HL-60 (cell line): ENCODE measurements at regions not wholly inside any gene's neighbourhood (a gene's known extent, or its start where the extent isn't known, plus 50 kb on each side); places are given as distances from the start of the nearest gene placed in this dataset.

ENCODE experiments used
- DNase-seq, 2 experiments: peaks; one replicate each; pipeline ENCODE4 v3.0.0-alpha.2; 2010 to 2020; ENCODE audit warnings: low read depth in 1 of 2, low spot score in 1 of 2
- H3K27ac ChIP-seq: fragments of 250-450 bp; sonication (Bioruptor Pico); replicated peaks from 2 replicates; pipeline ENCODE4 v1.5.1; 2020; ENCODE audit warnings: mild to moderate bottlenecking, moderate library complexity
- H3K27me3 ChIP-seq: fragments of 250-450 bp; sonication (Bioruptor Pico); 2 replicates; pipeline ENCODE4 v1.5.1; 2021; ENCODE audit warnings: mild to moderate bottlenecking, moderate library complexity; ENCODE audit not compliant: insufficient read depth, poor library complexity, severe bottlenecking
- H3K4me3 ChIP-seq: replicated peaks from 2 replicates; pipeline ENCODE4 v1.5.1; 2011; ENCODE audit warnings: mild to moderate bottlenecking, control low read depth, low read length; ENCODE audit not compliant: insufficient read depth
- GABPA ChIP-seq: IDR thresholded peaks from 2 replicates; pipeline ENCODE4 v1.6.1; 2012; ENCODE audit warnings: low read depth
- POLR2AphosphoS5 ChIP-seq: IDR thresholded peaks from 2 replicates; pipeline ENCODE4 v1.6.1; 2012; ENCODE audit warnings: low read depth
- SPI1 ChIP-seq: IDR thresholded peaks from 2 replicates; pipeline ENCODE4 v1.6.1; 2012; ENCODE audit warnings: low read depth, mild to moderate bottlenecking, borderline replicate concordance
- TF ChIP-seq, protein P1 (sequence below): IDR thresholded peaks from one replicate; pipeline ENCODE4 v1.5.1; 2011; ENCODE audit warnings: low read length, control low read depth, inconsistent platforms; ENCODE audit not compliant: insufficient read depth
- TF ChIP-seq, protein P2 (sequence below): IDR thresholded peaks from 2 replicates; pipeline ENCODE4 v1.6.1; 2012; ENCODE audit warnings: low read depth; ENCODE audit not compliant: insufficient replicate concordance

DNA sequence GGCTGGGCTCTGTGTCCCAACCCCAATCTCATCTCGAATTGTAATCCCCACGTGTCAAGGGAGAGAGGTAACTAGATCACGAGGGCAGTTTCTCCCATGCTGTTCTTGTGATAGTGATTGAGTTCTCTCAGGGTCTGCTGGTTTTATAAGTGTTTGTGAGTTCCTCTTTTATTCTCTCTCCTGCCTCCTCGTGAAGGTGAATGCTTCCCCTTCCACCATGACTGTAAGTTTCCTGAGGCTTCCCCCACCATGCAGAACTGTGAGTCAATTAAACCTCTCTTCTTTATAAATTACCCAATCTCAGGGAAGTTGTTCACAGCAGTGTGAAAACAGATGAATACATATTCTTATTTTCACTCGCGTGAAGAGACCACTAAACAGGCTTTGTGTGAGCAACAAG, 148.2 kb downstream of the TMEM30B start:
- peak; percentile 32 to 34 for DNase-seq
- Histone ChIP-seq H3K4me3 (no peak overlapping the region), H3K27me3 (no peaks in the 10 kb centered on the region), H3K27ac (no peak overlapping the region)
- peak; percentile 70; the same call in 1 of the 2 replicates for TF ChIP-seq SPI1
- TF ChIP-seq, protein P1, sequence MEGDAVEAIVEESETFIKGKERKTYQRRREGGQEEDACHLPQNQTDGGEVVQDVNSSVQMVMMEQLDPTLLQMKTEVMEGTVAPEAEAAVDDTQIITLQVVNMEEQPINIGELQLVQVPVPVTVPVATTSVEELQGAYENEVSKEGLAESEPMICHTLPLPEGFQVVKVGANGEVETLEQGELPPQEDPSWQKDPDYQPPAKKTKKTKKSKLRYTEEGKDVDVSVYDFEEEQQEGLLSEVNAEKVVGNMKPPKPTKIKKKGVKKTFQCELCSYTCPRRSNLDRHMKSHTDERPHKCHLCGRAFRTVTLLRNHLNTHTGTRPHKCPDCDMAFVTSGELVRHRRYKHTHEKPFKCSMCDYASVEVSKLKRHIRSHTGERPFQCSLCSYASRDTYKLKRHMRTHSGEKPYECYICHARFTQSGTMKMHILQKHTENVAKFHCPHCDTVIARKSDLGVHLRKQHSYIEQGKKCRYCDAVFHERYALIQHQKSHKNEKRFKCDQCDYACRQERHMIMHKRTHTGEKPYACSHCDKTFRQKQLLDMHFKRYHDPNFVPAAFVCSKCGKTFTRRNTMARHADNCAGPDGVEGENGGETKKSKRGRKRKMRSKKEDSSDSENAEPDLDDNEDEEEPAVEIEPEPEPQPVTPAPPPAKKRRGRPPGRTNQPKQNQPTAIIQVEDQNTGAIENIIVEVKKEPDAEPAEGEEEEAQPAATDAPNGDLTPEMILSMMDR = no peak

DNA sequence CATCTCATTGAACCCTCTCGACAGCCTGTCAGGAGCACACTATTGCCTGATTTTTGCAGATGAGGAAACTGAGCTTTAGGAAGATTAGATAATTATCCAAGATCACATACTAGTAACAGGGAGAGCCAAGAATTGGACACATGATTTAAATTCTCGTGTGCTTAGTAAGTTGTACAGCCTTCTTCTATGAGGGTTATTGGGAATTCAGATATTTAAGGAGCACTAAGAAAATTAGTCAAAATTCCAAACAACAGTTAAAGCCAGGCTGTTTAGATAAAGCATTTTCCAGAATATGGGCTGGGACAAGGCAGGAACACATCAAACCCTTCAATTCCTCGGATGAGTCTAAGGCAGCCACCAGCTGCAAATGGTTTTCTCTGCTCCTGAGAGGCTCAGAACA, 148.8 kb downstream of the TMEM30B start:
- Histone ChIP-seq H3K27ac (no peak overlapping the region), H3K27me3 (no peaks in the 10 kb centered on the region), H3K4me3 (no peak overlapping the region)
- no peak for TF ChIP-seq SPI1
- TF ChIP-seq, protein P2, sequence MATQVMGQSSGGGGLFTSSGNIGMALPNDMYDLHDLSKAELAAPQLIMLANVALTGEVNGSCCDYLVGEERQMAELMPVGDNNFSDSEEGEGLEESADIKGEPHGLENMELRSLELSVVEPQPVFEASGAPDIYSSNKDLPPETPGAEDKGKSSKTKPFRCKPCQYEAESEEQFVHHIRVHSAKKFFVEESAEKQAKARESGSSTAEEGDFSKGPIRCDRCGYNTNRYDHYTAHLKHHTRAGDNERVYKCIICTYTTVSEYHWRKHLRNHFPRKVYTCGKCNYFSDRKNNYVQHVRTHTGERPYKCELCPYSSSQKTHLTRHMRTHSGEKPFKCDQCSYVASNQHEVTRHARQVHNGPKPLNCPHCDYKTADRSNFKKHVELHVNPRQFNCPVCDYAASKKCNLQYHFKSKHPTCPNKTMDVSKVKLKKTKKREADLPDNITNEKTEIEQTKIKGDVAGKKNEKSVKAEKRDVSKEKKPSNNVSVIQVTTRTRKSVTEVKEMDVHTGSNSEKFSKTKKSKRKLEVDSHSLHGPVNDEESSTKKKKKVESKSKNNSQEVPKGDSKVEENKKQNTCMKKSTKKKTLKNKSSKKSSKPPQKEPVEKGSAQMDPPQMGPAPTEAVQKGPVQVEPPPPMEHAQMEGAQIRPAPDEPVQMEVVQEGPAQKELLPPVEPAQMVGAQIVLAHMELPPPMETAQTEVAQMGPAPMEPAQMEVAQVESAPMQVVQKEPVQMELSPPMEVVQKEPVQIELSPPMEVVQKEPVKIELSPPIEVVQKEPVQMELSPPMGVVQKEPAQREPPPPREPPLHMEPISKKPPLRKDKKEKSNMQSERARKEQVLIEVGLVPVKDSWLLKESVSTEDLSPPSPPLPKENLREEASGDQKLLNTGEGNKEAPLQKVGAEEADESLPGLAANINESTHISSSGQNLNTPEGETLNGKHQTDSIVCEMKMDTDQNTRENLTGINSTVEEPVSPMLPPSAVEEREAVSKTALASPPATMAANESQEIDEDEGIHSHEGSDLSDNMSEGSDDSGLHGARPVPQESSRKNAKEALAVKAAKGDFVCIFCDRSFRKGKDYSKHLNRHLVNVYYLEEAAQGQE = no peak
- TF ChIP-seq, protein P1 = no peak
- no peak for TF ChIP-seq GABPA
- no peak for TF ChIP-seq POLR2AphosphoS5
- DNase-seq = no peak

DNA sequence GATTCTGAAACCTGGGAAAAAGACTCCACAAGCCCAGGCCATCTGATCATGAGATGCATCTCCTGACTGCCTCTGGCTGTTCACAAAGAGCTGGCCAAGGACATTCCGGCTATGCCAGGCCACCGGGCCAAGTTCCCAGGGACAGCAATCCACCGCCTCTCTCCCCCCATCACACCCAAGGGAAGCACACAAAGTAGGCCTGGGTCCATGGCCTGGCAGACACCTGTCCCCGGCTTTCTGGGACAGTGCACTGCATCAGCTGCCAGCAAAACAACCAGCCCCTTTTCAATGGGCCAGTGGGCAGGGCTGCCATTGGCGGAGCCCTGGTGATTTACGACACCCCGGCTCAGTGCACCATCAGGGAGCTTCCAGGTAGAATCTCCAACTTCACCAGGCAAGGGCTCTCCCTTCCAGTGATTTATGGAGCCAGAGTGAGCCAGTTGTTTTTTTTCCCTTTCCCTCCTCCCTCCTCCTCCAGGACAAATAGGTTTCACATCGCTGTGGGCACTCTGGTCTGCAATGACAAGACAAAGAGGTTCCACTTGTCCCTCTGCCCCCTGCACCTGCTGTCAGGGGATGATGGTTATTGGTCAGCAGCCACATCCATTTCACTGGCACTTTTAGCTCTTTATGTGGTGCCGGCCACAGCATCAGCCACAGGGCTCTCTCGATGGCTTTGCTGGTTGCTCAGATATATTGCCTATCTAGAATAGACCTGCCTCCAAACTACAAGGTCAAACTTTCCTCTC, 149.6 kb downstream of the SLC38A6 start:
- no peaks in the 10 kb centered on the region for H3K27me3 ChIP-seq
- H3K4me3 ChIP-seq = no peak overlapping the region
- no peak for DNase-seq
- H3K27ac ChIP-seq = no peak overlapping the region
- no peak for TF ChIP-seq POLR2AphosphoS5

DNA sequence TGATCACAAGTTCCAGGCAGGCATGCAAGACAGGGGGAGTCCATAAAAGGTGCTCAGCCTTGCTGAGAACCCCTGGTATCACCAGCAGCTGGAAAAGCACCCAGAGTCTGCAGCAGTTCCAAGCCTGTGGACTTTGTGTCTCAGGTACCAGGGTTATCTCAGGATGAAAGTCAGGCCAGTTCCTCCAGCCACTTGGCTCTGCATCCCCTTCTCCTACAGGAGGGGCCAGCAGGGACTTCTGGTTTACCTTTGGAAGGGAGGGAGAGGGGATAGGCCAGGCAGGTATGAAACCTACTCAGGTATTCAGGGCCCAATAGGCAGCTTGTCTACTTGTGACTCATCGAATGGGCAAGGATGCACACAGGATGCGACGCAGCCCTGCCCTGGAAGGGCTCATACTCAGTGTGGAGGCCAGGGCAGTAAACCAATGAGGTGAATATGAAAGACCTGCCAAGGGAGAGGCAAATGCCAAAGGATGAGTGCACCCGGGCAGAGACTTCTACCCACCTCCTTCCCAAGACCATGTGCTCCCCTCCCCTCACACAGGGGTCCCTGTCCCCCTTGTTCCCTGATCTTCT, 148.2 kb downstream of the SLC38A6 start:
- H3K27me3 ChIP-seq = no peaks in the 10 kb centered on the region
- no peak overlapping the region for H3K27ac ChIP-seq
- no peak for DNase-seq
- H3K4me3 ChIP-seq = no peak overlapping the region
- no peak for TF ChIP-seq SPI1
- TF ChIP-seq, protein P1 = no peak
- no peak for TF ChIP-seq POLR2AphosphoS5
- TF ChIP-seq, protein P2 = no peak
- no peak for TF ChIP-seq GABPA
